Body of pancreas (tissue), 4 donors: ENCODE measurements at regions not wholly inside any gene's neighbourhood (a gene's known extent, or its start where the extent isn't known, plus 50 kb on each side); places are given as distances from the start of the nearest gene placed in this dataset.

ENCODE experiments used
- CTCF ChIP-seq, 7 experiments: fragments of 450-650 bp in 4 of 7; fragments of 200-600 bp in 3 of 7; sonication (generic) in 3 of 7; IDR thresholded peaks; one replicate each; pipeline ENCODE4 v1.5.1; 2016 to 2019; ENCODE audit warnings: antibody characterized with exemption in 7 of 7
- POLR2A ChIP-seq, 3 donors: fragments of 450-650 bp; IDR thresholded peaks; one replicate each; pipeline ENCODE4 v1.6.1; 2016; ENCODE audit warnings: antibody characterized with exemption in 3 of 3, mild to moderate bottlenecking in 2 of 3

GRCh38 chr14:56412468-56413434 is 166.8 kb upstream of the TMEM260 start:
- TF ChIP-seq CTCF (IDR thresholded peaks at IDR 0.05) (no peak), POLR2A (IDR thresholded peaks at IDR 0.05) (no peak)
